Mesenchymal stem cell (in vitro differentiated cells and primary cell): ENCODE measurements at regions not wholly inside any gene's neighbourhood (a gene's known extent, or its start where the extent isn't known, plus 50 kb on each side); places are given as distances from the start of the nearest gene placed in this dataset.
"Not testable (repeated sequence)": the region's sequence is repeated elsewhere in the genome, so short reads cannot be mapped to it uniquely, and the experiment has no call there.

Experiments
- DNase-seq: peaks from one replicate; pipeline ENCODE4 v3.0.0-alpha.2; 2013
- H2AFZ ChIP-seq: one replicate; pipeline ENCODE4 v1.6.1; 2013; ENCODE audit warnings: low read depth, mild to moderate bottlenecking, control low read depth, inconsistent platforms, low read length, moderate library complexity
- H2AK5ac ChIP-seq: 2 replicates; pipeline ENCODE4 v1.6.1; 2013; ENCODE audit warnings: low read length, moderate library complexity, mild to moderate bottlenecking, inconsistent platforms; ENCODE audit not compliant: severe bottlenecking
- H2BK120ac ChIP-seq: one replicate; pipeline ENCODE4 v1.6.1; 2013; ENCODE audit warnings: low read depth, mild to moderate bottlenecking, inconsistent platforms, low read length, moderate library complexity
- H2BK12ac ChIP-seq, 2 experiments: one replicate each; pipeline ENCODE4 v1.6.1; 2013; ENCODE audit warnings: inconsistent platforms in 2 of 2, low read length in 2 of 2, mild to moderate bottlenecking in 2 of 2, moderate library complexity in 2 of 2, control low read depth in 1 of 2
- H2BK15ac ChIP-seq: one replicate; pipeline ENCODE4 v1.6.1; 2013; ENCODE audit warnings: mild to moderate bottlenecking, low read depth, inconsistent platforms; ENCODE audit not compliant: poor library complexity, severe bottlenecking
- H2BK5ac ChIP-seq: 2 replicates; pipeline ENCODE4 v1.6.1; 2013; ENCODE audit warnings: low read depth, mild to moderate bottlenecking, low read length, control low read depth, inconsistent platforms; ENCODE audit not compliant: poor library complexity, severe bottlenecking
- H3K14ac ChIP-seq, 2 experiments: one replicate each; pipeline ENCODE4 v1.6.1; 2013; ENCODE audit warnings: inconsistent platforms in 2 of 2, low read length in 2 of 2, control low read depth in 1 of 2, mild to moderate bottlenecking in 1 of 2, moderate library complexity in 1 of 2
- H3K18ac ChIP-seq, 2 experiments: one replicate each; pipeline ENCODE4 v1.6.1; 2013; ENCODE audit warnings: inconsistent platforms in 2 of 2, low read length in 2 of 2, control low read depth in 1 of 2, low read depth in 1 of 2, mild to moderate bottlenecking in 1 of 2
- H3K23ac ChIP-seq, 2 experiments: one replicate each; pipeline ENCODE4 v1.6.1; 2013; ENCODE audit warnings: inconsistent platforms in 2 of 2, low read length in 2 of 2, mild to moderate bottlenecking in 2 of 2, moderate library complexity in 2 of 2, control low read depth in 1 of 2
- H3K27ac ChIP-seq: 2 replicates; pipeline ENCODE4 v1.5.1; 2013; ENCODE audit warnings: mild to moderate bottlenecking, moderate library complexity, low read length, control low read depth, inconsistent platforms; ENCODE audit not compliant: poor library complexity, severe bottlenecking
- H3K27me3 ChIP-seq, 2 experiments: 2 replicates each; pipeline versions ENCODE4 v1.6.1 to v1.7.0; 2013; ENCODE audit warnings: low read length in 2 of 2, mild to moderate bottlenecking in 2 of 2, moderate library complexity in 2 of 2, control low read depth in 1 of 2, inconsistent platforms in 1 of 2; ENCODE audit not compliant: control insufficient read depth in 1 of 2, insufficient read depth in 1 of 2
- H3K36me3 ChIP-seq, 2 experiments: 2 replicates each; pipeline versions ENCODE4 v1.6.1 to v1.7.0; 2013; ENCODE audit warnings: low read length in 2 of 2, control low read depth in 1 of 2, inconsistent platforms in 1 of 2, low read depth in 1 of 2, mild to moderate bottlenecking in 1 of 2; ENCODE audit not compliant: insufficient read depth in 2 of 2, control insufficient read depth in 1 of 2
- H3K4ac ChIP-seq, 2 experiments: one replicate each; pipeline ENCODE4 v1.6.1; 2013; ENCODE audit warnings: inconsistent platforms in 2 of 2, low read length in 2 of 2, mild to moderate bottlenecking in 2 of 2, moderate library complexity in 2 of 2, control low read depth in 1 of 2, low read depth in 1 of 2
- H3K4me1 ChIP-seq: 2 replicates; pipeline ENCODE4 v1.6.1; 2013; ENCODE audit warnings: low read depth, low read length, control low read depth; ENCODE audit not compliant: control insufficient read depth, insufficient read depth
- H3K4me2 ChIP-seq: 2 replicates; pipeline ENCODE4 v1.6.1; 2013; ENCODE audit warnings: low read length, mild to moderate bottlenecking, inconsistent platforms; ENCODE audit not compliant: poor library complexity, severe bottlenecking
- H3K4me3 ChIP-seq, 2 experiments: 2 replicates each; pipeline versions ENCODE4 v1.5.1 to v1.7.0; 2013; ENCODE audit warnings: low read length in 2 of 2, mild to moderate bottlenecking in 2 of 2, control low read depth in 1 of 2, low read depth in 1 of 2; ENCODE audit not compliant: insufficient read depth in 1 of 2
- H3K79me1 ChIP-seq: replicated peaks from 2 replicates; pipeline ENCODE4 v1.6.1; 2013; ENCODE audit warnings: mild to moderate bottlenecking, control low read depth, low read length, inconsistent platforms; ENCODE audit not compliant: poor library complexity, severe bottlenecking
- H3K9ac ChIP-seq: 2 replicates; pipeline ENCODE4 v1.7.0; 2013; ENCODE audit warnings: mild to moderate bottlenecking, low read length, moderate library complexity
- H3K9me3 ChIP-seq: 2 replicates; pipeline ENCODE4 v1.7.0; 2013; ENCODE audit warnings: mild to moderate bottlenecking, low read length; ENCODE audit not compliant: control insufficient read depth
- H4K8ac ChIP-seq: one replicate; pipeline ENCODE4 v1.6.1; 2013; ENCODE audit warnings: inconsistent platforms, mild to moderate bottlenecking, low read length, moderate library complexity
- H4K91ac ChIP-seq: one replicate; pipeline ENCODE4 v1.6.1; 2013; ENCODE audit warnings: mild to moderate bottlenecking, low read length, inconsistent platforms
- WGBS: methylation state at CpG from one replicate; pipeline ENCODE4 v1.1.7; 2013; ENCODE audit warnings: mixed read lengths; 5-methylcytosine and 5-hydroxymethylcytosine counted together

DNA sequence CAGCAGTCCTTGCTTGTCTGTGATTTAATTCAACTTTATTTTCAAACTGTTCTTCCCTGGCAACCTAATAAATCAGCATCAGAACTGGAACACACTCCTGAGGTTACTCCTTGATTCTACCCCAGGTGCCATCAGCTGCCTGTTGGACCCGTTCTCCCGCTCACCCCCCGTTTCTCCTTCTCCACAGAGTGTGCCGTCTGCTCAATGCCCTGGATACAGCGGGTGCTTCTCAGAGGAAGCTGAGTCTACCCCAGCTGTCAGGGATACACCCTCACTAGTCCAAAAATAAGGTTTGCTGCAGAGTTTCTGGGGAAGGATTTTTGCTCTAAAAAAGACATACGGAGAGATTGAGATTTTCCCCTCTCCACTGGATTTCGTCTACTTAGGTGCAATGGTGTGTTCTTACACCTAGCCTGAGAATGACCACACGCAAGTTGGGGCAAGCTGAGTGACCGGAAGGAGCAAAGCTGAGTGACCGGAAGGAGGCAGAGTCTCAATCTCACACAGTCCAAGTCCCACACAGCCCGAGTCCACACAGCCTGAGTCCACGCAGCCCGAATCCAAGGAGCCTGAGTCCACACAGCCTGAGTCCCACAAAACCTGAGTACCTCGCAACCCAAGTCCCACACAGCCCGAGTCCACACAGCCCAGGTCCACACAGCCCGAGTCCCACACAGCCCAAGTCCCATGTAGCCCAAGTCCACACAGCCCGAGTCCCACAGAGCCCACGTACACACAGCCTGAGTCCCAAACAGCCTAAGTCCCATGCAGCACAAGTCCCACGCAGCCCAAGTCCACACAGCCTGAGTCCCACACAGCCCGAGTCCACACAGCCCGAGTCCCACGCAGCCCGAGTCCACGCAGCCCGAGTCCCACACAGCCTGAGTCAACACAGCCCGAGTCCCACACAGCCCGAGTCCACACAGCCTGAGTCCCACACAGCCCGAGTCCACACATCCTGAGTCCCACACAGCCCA is 58.6 kb upstream of the DACT2 start:
- no peak overlapping the region for H4K91ac ChIP-seq
- no peaks in the 10 kb centered on the region for H3K79me1 ChIP-seq
- no peak overlapping the region for H3K27ac ChIP-seq
- no peak overlapping the region for H2BK120ac ChIP-seq
- no peaks in the 10 kb centered on the region for H3K4me1 ChIP-seq
- H3K4ac ChIP-seq = no peak overlapping the region
- H3K9me3 ChIP-seq = no peaks in the 10 kb centered on the region
- H2BK5ac ChIP-seq = no peak overlapping the region
- H4K8ac ChIP-seq = no peak overlapping the region
- no peak overlapping the region for H3K23ac ChIP-seq
- H2AFZ ChIP-seq = no peak overlapping the region
- no peak overlapping the region for H2BK15ac ChIP-seq
- no peak overlapping the region for H2BK12ac ChIP-seq
- H3K14ac ChIP-seq = no peak overlapping the region
- H2AK5ac ChIP-seq = no peak overlapping the region
- H3K27me3 ChIP-seq = peaks cover 2 to 13% of the 10 kb centered on the region in 2 experiments
- H3K36me3 ChIP-seq = no peaks in the 10 kb centered on the region
- peak overlapping the region in 1 of 2 experiments; percentile 33 for H3K4me3 ChIP-seq
- H3K9ac ChIP-seq = peak overlapping the region; percentile 46
- WGBS = 86% methylated on average over 24 of the region's 28 CpGs
- DNase-seq = no peak
- H3K18ac ChIP-seq = no peak overlapping the region
- no peak overlapping the region for H3K4me2 ChIP-seq

DNA sequence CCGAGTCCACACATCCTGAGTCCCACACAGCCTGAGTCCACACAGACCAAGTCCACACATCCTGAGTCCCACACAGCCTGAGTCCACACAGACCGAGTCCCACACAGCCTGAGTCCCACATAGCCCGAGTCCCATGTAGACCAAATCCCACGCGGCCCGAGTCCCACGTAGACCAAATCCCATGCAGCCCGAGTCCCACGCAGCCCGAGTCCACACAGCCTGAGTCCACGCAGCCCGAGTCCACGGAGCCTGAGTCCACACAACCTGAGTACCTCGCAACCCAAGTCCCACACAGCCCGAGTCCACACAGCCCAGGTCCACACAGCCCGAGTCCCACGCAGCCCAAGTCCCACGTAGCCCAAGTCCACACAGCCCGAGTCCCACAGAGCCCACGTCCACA is 60.0 kb upstream of the DACT2 start:
- H3K9me3 ChIP-seq, H3K18ac ChIP-seq, H3K36me3 ChIP-seq, H2BK12ac ChIP-seq, H2BK15ac ChIP-seq, H4K91ac ChIP-seq, H3K9ac ChIP-seq, H3K14ac ChIP-seq, H3K23ac ChIP-seq, H3K4me1 ChIP-seq, H3K4ac ChIP-seq, H3K27me3 ChIP-seq, H3K4me2 ChIP-seq, H2AK5ac ChIP-seq, H3K79me1 ChIP-seq, H3K4me3 ChIP-seq, H2BK120ac ChIP-seq, H2BK5ac ChIP-seq, H2AFZ ChIP-seq, H4K8ac ChIP-seq, H3K27ac ChIP-seq, DNase-seq: not testable (repeated sequence)
- WGBS = 81% methylated on average over 9 of the region's 20 CpGs

DNA sequence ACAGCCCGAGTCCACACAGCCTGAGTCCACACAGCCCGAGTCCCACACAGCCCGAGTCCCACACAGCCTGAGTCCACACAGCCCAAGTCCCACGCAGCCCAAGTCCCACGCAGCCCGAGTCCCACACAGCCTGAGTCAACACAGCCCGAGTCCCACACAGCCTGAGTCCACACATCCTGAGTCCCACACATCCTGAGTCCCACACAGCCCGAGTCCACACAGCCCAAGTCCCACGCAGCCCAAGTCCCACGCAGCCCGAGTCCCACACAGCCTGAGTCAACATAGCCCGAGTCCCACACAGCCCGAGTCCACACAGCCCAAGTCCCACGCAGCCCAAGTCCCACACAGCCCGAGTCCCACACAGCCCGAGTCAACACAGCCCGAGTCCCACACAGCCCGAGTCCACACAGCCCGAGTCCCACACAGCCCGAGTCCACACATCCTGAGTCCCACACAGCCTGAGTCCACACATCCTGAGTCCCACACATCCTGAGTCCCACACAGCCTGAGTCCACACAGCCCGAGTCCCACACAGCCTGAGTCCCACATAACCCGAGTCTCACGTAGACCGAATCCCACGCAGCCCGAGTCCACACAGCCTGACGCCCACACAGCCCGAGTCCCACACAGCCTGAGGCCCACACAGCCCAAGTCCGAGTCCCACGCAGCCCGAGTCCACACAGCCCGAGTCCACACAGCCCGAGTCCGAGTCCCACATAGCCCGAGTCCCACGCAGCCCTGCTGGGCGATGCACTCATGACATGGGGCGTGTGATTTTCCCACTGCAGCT is 60.6 kb upstream of the SMOC2 start:
- not testable (repeated sequence) for H2BK120ac ChIP-seq, H3K36me3 ChIP-seq, H2AFZ ChIP-seq, H3K18ac ChIP-seq, H3K27me3 ChIP-seq, H4K91ac ChIP-seq, H3K79me1 ChIP-seq, H3K9me3 ChIP-seq, H3K4me2 ChIP-seq, H3K27ac ChIP-seq, H2BK5ac ChIP-seq, H3K4me3 ChIP-seq, H2AK5ac ChIP-seq, H4K8ac ChIP-seq, H2BK12ac ChIP-seq, H3K4ac ChIP-seq, H3K9ac ChIP-seq, DNase-seq, H3K23ac ChIP-seq, H3K4me1 ChIP-seq, H2BK15ac ChIP-seq, H3K14ac ChIP-seq
- 93% methylated on average over 37 of the region's 38 CpGs for WGBS

DNA sequence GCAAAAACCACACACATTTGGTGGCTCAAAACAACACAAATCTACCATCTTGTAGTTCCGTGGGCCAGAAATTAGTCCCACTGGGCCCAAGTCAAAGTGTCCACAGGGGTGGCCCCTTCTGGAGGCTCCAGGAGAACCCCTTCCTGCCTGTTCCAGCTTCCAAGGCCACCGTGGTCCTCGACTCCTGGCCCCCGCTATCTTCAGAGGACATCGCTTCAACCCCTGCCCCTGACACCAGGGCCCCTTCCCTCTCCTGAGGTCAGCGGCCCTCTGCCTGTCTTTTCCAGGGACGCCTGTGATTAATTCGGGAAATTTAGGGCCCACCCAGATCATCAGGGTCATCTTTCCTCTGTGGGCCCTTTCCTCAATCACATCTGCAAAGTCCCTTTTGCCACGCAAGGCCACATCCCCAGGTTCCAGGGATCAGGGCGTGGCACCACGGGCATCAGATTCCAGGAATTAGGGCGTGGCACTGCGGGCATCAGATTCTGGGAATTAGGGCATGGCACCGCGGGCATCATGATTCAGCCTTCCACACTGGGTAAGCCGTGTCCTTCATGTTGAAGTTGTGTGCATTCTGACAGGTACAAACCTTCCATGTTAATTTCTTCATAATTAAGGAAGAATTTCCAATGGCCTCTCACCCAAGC is 59.9 kb upstream of the SMOC2 start:
- no peak overlapping the region for H3K23ac ChIP-seq
- H2AFZ ChIP-seq = no peak overlapping the region

More for the DNA sequence above, 59.9 kb upstream of the SMOC2 start:
- H2AK5ac ChIP-seq = no peak overlapping the region
- H2BK15ac ChIP-seq = no peak overlapping the region
- no peak overlapping the region for H3K18ac ChIP-seq
- no peak overlapping the region for H3K4me3 ChIP-seq
- no peaks in the 10 kb centered on the region for H3K79me1 ChIP-seq
- H4K8ac ChIP-seq = no peak overlapping the region
- WGBS = 88% methylated on average over 16 of the region's 16 CpGs
- H3K9me3 ChIP-seq = no peaks in the 10 kb centered on the region
- H3K4me1 ChIP-seq = peaks cover 2% of the 10 kb centered on the region
- no peak overlapping the region for H2BK120ac ChIP-seq
- H3K9ac ChIP-seq = no peak overlapping the region
- H2BK5ac ChIP-seq = no peak overlapping the region
- DNase-seq = no peak
- no peak overlapping the region for H3K4ac ChIP-seq
- H3K27me3 ChIP-seq = peaks cover 0 to 4% of the 10 kb centered on the region in 2 experiments
- H3K36me3 ChIP-seq = no peaks in the 10 kb centered on the region
- no peak overlapping the region for H3K4me2 ChIP-seq
- H2BK12ac ChIP-seq = no peak overlapping the region
- no peak overlapping the region for H3K27ac ChIP-seq
- H4K91ac ChIP-seq = no peak overlapping the region
- H3K14ac ChIP-seq = no peak overlapping the region
